ENCODE measurements at regions not wholly inside any gene's neighbourhood (a gene's known extent, or its start where the extent isn't known, plus 50 kb on each side); places are given as distances from the start of the nearest gene placed in this dataset.

DNA sequence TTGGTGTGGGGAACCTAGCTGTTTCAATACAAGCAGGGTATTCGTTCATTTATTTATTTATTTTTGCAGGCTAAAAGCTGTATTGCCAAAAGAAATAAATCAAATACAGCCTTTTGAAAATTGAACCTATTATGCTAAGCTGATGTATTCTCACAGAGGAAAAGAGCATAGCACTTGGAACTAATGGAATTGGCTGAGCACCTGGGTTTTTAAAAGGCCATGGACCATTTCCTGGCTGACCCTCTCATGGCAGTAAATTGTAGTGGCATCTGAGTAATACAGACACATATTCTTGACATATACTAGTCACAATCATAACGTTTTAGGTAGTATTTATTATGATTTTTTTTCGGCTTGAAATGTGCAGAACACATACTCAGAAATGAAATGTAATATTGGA is 71.8 kb upstream of the ALG13 start (continued):
- TF ChIP-seq, protein P1, sequence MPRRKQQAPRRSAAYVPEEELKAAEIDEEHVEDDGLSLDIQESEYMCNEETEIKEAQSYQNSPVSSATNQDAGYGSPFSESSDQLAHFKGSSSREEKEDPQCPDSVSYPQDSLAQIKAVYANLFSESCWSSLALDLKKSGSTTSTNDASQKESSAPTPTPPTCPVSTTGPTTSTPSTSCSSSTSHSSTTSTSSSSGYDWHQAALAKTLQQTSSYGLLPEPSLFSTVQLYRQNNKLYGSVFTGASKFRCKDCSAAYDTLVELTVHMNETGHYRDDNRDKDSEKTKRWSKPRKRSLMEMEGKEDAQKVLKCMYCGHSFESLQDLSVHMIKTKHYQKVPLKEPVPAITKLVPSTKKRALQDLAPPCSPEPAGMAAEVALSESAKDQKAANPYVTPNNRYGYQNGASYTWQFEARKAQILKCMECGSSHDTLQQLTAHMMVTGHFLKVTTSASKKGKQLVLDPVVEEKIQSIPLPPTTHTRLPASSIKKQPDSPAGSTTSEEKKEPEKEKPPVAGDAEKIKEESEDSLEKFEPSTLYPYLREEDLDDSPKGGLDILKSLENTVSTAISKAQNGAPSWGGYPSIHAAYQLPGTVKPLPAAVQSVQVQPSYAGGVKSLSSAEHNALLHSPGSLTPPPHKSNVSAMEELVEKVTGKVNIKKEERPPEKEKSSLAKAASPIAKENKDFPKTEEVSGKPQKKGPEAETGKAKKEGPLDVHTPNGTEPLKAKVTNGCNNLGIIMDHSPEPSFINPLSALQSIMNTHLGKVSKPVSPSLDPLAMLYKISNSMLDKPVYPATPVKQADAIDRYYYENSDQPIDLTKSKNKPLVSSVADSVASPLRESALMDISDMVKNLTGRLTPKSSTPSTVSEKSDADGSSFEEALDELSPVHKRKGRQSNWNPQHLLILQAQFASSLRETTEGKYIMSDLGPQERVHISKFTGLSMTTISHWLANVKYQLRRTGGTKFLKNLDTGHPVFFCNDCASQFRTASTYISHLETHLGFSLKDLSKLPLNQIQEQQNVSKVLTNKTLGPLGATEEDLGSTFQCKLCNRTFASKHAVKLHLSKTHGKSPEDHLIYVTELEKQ (tag by site-specific recombination; IDR thresholded peaks at IDR 0.05; ENCODE audit: borderline replicate concordance) = no peak
- TF ChIP-seq, protein P2, sequence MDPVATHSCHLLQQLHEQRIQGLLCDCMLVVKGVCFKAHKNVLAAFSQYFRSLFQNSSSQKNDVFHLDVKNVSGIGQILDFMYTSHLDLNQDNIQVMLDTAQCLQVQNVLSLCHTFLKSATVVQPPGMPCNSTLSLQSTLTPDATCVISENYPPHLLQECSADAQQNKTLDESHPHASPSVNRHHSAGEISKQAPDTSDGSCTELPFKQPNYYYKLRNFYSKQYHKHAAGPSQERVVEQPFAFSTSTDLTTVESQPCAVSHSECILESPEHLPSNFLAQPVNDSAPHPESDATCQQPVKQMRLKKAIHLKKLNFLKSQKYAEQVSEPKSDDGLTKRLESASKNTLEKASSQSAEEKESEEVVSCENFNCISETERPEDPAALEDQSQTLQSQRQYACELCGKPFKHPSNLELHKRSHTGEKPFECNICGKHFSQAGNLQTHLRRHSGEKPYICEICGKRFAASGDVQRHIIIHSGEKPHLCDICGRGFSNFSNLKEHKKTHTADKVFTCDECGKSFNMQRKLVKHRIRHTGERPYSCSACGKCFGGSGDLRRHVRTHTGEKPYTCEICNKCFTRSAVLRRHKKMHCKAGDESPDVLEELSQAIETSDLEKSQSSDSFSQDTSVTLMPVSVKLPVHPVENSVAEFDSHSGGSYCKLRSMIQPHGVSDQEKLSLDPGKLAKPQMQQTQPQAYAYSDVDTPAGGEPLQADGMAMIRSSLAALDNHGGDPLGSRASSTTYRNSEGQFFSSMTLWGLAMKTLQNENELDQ (tag by site-specific recombination; IDR thresholded peaks at IDR 0.05; ENCODE audit: low read depth) = no peak
- TF ChIP-seq, protein P3, sequence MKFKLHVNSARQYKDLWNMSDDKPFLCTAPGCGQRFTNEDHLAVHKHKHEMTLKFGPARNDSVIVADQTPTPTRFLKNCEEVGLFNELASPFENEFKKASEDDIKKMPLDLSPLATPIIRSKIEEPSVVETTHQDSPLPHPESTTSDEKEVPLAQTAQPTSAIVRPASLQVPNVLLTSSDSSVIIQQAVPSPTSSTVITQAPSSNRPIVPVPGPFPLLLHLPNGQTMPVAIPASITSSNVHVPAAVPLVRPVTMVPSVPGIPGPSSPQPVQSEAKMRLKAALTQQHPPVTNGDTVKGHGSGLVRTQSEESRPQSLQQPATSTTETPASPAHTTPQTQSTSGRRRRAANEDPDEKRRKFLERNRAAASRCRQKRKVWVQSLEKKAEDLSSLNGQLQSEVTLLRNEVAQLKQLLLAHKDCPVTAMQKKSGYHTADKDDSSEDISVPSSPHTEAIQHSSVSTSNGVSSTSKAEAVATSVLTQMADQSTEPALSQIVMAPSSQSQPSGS (tag by site-specific recombination; IDR thresholded peaks at IDR 0.05; ENCODE audit: low read depth) = no peak
- TF ChIP-seq, protein P4, sequence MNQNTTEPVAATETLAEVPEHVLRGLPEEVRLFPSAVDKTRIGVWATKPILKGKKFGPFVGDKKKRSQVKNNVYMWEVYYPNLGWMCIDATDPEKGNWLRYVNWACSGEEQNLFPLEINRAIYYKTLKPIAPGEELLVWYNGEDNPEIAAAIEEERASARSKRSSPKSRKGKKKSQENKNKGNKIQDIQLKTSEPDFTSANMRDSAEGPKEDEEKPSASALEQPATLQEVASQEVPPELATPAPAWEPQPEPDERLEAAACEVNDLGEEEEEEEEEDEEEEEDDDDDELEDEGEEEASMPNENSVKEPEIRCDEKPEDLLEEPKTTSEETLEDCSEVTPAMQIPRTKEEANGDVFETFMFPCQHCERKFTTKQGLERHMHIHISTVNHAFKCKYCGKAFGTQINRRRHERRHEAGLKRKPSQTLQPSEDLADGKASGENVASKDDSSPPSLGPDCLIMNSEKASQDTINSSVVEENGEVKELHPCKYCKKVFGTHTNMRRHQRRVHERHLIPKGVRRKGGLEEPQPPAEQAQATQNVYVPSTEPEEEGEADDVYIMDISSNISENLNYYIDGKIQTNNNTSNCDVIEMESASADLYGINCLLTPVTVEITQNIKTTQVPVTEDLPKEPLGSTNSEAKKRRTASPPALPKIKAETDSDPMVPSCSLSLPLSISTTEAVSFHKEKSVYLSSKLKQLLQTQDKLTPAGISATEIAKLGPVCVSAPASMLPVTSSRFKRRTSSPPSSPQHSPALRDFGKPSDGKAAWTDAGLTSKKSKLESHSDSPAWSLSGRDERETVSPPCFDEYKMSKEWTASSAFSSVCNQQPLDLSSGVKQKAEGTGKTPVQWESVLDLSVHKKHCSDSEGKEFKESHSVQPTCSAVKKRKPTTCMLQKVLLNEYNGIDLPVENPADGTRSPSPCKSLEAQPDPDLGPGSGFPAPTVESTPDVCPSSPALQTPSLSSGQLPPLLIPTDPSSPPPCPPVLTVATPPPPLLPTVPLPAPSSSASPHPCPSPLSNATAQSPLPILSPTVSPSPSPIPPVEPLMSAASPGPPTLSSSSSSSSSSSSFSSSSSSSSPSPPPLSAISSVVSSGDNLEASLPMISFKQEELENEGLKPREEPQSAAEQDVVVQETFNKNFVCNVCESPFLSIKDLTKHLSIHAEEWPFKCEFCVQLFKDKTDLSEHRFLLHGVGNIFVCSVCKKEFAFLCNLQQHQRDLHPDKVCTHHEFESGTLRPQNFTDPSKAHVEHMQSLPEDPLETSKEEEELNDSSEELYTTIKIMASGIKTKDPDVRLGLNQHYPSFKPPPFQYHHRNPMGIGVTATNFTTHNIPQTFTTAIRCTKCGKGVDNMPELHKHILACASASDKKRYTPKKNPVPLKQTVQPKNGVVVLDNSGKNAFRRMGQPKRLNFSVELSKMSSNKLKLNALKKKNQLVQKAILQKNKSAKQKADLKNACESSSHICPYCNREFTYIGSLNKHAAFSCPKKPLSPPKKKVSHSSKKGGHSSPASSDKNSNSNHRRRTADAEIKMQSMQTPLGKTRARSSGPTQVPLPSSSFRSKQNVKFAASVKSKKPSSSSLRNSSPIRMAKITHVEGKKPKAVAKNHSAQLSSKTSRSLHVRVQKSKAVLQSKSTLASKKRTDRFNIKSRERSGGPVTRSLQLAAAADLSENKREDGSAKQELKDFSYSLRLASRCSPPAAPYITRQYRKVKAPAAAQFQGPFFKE (tag by site-specific recombination; IDR thresholded peaks at IDR 0.05; ENCODE audit: borderline replicate concordance) = no peak
- no peak for TF ChIP-seq ZNF133 (tag by site-specific recombination; IDR thresholded peaks at IDR 0.05)
- TF ChIP-seq, protein P5, sequence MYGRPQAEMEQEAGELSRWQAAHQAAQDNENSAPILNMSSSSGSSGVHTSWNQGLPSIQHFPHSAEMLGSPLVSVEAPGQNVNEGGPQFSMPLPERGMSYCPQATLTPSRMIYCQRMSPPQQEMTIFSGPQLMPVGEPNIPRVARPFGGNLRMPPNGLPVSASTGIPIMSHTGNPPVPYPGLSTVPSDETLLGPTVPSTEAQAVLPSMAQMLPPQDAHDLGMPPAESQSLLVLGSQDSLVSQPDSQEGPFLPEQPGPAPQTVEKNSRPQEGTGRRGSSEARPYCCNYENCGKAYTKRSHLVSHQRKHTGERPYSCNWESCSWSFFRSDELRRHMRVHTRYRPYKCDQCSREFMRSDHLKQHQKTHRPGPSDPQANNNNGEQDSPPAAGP (tag by site-specific recombination; IDR thresholded peaks at IDR 0.05) = no peak

DNA sequence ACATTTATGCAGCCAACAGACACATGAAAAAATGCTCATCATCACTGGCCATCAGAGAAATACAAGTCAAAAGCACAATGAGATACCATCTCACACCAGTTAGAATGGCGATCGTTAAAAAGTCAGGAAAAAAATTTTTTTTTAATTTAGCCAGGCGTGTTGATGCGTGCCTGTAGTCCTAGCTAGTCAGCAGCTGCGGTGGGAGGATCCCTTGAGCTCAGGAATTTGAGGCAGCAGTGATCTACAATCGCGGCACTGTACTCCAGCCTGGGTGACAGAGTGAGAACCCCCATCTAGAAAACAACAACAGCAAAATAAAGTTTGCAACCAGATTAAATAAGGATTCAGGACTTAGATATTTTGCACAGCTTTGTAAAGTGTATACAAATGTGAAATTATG is 65.7 kb upstream of the ALG13 start:
- Histone ChIP-seq H3K9me3 (ENCODE audit: control insufficient read depth, insufficient read depth, low read depth, low read length) (no peaks in the 10 kb centered on the region), H3K4me1 (ENCODE audit: control insufficient read depth, insufficient read depth, low read length) (no peaks in the 10 kb centered on the region), H3K27ac (ENCODE audit: extremely low read depth, low read depth, low read length) (no peak overlapping the region), H3K36me3 (ENCODE audit: control insufficient read depth in 2 of 2, insufficient read depth in 1 of 2, low read length in 2 of 2) (no peaks in the 10 kb centered on the region), H3K4me3 (ENCODE audit: low read depth, low read length) (no peak overlapping the region)
- ChIA-PET POLR2A (no interaction called here), CTCF (no interaction called here)
- no peak for TF ChIP-seq ZNF747 (tag by site-specific recombination; IDR thresholded peaks at IDR 0.05)
- no peak for TF ChIP-seq RBAK (tag by site-specific recombination; IDR thresholded peaks at IDR 0.05)
- no peak for TF ChIP-seq SALL2 (tag by site-specific recombination; IDR thresholded peaks at IDR 0.05; ENCODE audit: borderline replicate concordance)
- TF ChIP-seq, protein P6, sequence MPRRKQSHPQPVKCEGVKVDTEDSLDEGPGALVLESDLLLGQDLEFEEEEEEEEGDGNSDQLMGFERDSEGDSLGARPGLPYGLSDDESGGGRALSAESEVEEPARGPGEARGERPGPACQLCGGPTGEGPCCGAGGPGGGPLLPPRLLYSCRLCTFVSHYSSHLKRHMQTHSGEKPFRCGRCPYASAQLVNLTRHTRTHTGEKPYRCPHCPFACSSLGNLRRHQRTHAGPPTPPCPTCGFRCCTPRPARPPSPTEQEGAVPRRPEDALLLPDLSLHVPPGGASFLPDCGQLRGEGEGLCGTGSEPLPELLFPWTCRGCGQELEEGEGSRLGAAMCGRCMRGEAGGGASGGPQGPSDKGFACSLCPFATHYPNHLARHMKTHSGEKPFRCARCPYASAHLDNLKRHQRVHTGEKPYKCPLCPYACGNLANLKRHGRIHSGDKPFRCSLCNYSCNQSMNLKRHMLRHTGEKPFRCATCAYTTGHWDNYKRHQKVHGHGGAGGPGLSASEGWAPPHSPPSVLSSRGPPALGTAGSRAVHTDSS (tag by site-specific recombination; IDR thresholded peaks at IDR 0.05) = no peak

Data from HEK293 (cell line).